Nucleus accumbens (tissue), 56 donors: ENCODE measurements at regions not wholly inside any gene's neighbourhood (a gene's known extent, or its start where the extent isn't known, plus 50 kb on each side); places are given as distances from the start of the nearest gene placed in this dataset.
"Not testable (repeated sequence)": the region's sequence is repeated elsewhere in the genome, so short reads cannot be mapped to it uniquely, and the experiment has no call there.

Experiments
- DNase-seq, 56 donors: peaks; one replicate each; lab custom pipeline; 2025; lab: John Stamatoyannopoulos, UW

- no peak for DNase-seq
Observed at GRCh38 chr17:83189044-83190003, 109.9 kb downstream of the METRNL start.

- DNase-seq: no peak
Observed at GRCh38 chr17:83190004-83190385, 110.6 kb downstream of the METRNL start.

- DNase-seq: no peak
Observed at GRCh38 chr17:83190601-83191387, 111.4 kb downstream of the METRNL start.

- no peak for DNase-seq
Observed at GRCh38 chr17:83191388-83192160, 112.2 kb downstream of the METRNL start.

- DNase-seq: no peak
Observed at GRCh38 chr17:83192161-83192788, 112.9 kb downstream of the METRNL start.

- not testable (repeated sequence) for DNase-seq
Observed at GRCh38 chr17:83192789-83193335, 113.5 kb downstream of the METRNL start.

GRCh38 chr17:83193336-83194185 is 114.2 kb downstream of the METRNL start:
- DNase-seq: peak in 1 of 56 donors; percentile 56

GRCh38 chr17:83194186-83194561 is 114.8 kb downstream of the METRNL start:
- peak in 2 of 56 donors; percentile 10 to 56 for DNase-seq

- no peak for DNase-seq
Observed at GRCh38 chr17:83194761-83195329, 115.4 kb downstream of the METRNL start.

GRCh38 chr17:83195330-83196023 is 116.1 kb downstream of the METRNL start:
- peak in 12 of 56 donors; percentile 10 to 59 (median 30) for DNase-seq

GRCh38 chr17:83196024-83196365 is 116.6 kb downstream of the METRNL start:
- no peak for DNase-seq

GRCh38 chr17:83196366-83196765 is 117.0 kb downstream of the METRNL start:
- no peak for DNase-seq

GRCh38 chr17:83196973-83197880 is 117.8 kb downstream of the METRNL start:
- no peak for DNase-seq

- DNase-seq: no peak
Observed at GRCh38 chr17:83198366-83199341, 119.2 kb downstream of the METRNL start.

- DNase-seq: peak in 1 of 56 donors; percentile 25
Observed at GRCh38 chr17:83199500-83200201, 120.2 kb downstream of the METRNL start.
